ENCODE measurements at regions not wholly inside any gene's neighbourhood (a gene's known extent, or its start where the extent isn't known, plus 50 kb on each side); places are given as distances from the start of the nearest gene placed in this dataset.

GRCh38 chr2:187252063-187252462, 196.0 kb downstream of the CALCRL start (continued):
- TF ChIP-seq KAT2B (IDR thresholded peaks at IDR 0.05; ENCODE audit: low read depth, low read length) (no peak), ZNF263 (CRISPR knock-in tag; IDR thresholded peaks at IDR 0.05; ENCODE audit: borderline replicate concordance) (no peak), ZNF121 (CRISPR knock-in tag; conservative IDR thresholded peaks at IDR 0.05) (no peak), MECOM (CRISPR knock-in tag; IDR thresholded peaks at IDR 0.05) (no peak)

- intact Hi-C loops (cut with micrococcal nuclease) = no loop called here
- Histone ChIP-seq H3K9me3 (replicated peaks; ENCODE audit: control insufficient read depth, insufficient read depth, low read depth, low read length) (no peaks in the 10 kb centered on the region), H3K4me1 (replicated peaks in 1 of 2; ENCODE audit: control insufficient read depth in 2 of 2, insufficient read depth in 2 of 2, low read length in 2 of 2) (no peaks in the 10 kb centered on the region), H3K36me3 (ENCODE audit: control insufficient read depth, insufficient read depth, low read length) (no peaks in the 10 kb centered on the region), H3K79me2 (ENCODE audit: control insufficient read depth, insufficient read depth, low read length) (no peaks in the 10 kb centered on the region), H3K4me2 (ENCODE audit: insufficient read depth, low read length) (no peak overlapping the region), H3K9ac (ENCODE audit: insufficient read depth in 1 of 2, low read depth in 2 of 2, low read length in 2 of 2) (no peak overlapping the region), H4K20me1 (replicated peaks; ENCODE audit: control insufficient read depth, insufficient read depth, low read length) (no peaks in the 10 kb centered on the region), H3K27ac (ENCODE audit: extremely low read depth, low read depth, low read length) (no peak overlapping the region), H3K4me3 (no peak overlapping the region), H2AFZ (ENCODE audit: low read depth, low read length) (no peak overlapping the region), H3K9me1 (ENCODE audit: control insufficient read depth, insufficient read depth, low read length) (no peaks in the 10 kb centered on the region), H3K27me3 (ENCODE audit: control insufficient read depth in 2 of 2, insufficient read depth in 2 of 2, low read length in 2 of 2) (no peaks in the 10 kb centered on the region)
- ATAC-seq (no peak), FAIRE-seq (no peak), DNase-seq (ENCODE audit: extremely low read depth in 1 of 4, low spot score in 3 of 4) (no peak)
- in situ Hi-C loops (cut with MboI) = no loop called here
- ChIA-PET CTCF (ENCODE audit: low intra/inter-chr PET ratio) (no interaction called here), POLR2A (no interaction called here)
- TF ChIP-seq NR2F6 (CRISPR knock-in tag; IDR thresholded peaks at IDR 0.05) = no peak
- no peak for TF ChIP-seq E2F5 (CRISPR knock-in tag; IDR thresholded peaks at IDR 0.05)
- no peak for TF ChIP-seq ZNF589 (CRISPR knock-in tag; IDR thresholded peaks at IDR 0.05; ENCODE audit: low read depth)
- TF ChIP-seq MEIS2 (IDR thresholded peaks at IDR 0.05; ENCODE audit: partially characterized antibody) = no peak
- TF ChIP-seq ZNF785 (CRISPR knock-in tag; IDR thresholded peaks at IDR 0.05) = no peak
- no peak for TF ChIP-seq SRSF9 (IDR thresholded peaks at IDR 0.05; ENCODE audit: borderline replicate concordance, low read depth, low read length)
- TF ChIP-seq, protein P1, sequence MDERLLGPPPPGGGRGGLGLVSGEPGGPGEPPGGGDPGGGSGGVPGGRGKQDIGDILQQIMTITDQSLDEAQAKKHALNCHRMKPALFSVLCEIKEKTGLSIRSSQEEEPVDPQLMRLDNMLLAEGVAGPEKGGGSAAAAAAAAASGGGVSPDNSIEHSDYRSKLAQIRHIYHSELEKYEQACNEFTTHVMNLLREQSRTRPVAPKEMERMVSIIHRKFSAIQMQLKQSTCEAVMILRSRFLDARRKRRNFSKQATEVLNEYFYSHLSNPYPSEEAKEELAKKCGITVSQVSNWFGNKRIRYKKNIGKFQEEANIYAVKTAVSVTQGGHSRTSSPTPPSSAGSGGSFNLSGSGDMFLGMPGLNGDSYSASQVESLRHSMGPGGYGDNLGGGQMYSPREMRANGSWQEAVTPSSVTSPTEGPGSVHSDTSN (CRISPR knock-in tag; IDR thresholded peaks at IDR 0.05; ENCODE audit: low read depth) = no peak
- TF ChIP-seq, protein P1 (tag; conservative IDR thresholded peaks at IDR 0.05; ENCODE audit: low read depth) = no peak
- TF ChIP-seq SIN3B (IDR thresholded peaks at IDR 0.05; ENCODE audit: low read depth) = no peak
- peak; percentile 69 for TF ChIP-seq ZNF316 (IDR thresholded peaks at IDR 0.05)
- TF ChIP-seq NONO (IDR thresholded peaks at IDR 0.05; ENCODE audit: low read depth in 2 of 2, low read length in 1 of 2) = no peak
- TF ChIP-seq MAFK (IDR thresholded peaks at IDR 0.05; ENCODE audit: low read length) = peak; percentile 53
- no peak for TF ChIP-seq DEAF1 (CRISPR knock-in tag; IDR thresholded peaks at IDR 0.05)
- BruUV-seq (replicated peaks) = no TSS peak
Observed at GRCh38 chr2:187250137-187250536, 197.9 kb downstream of the CALCRL start.

Data from K562 (cell line).